ENCODE measurements at regions not wholly inside any gene's neighbourhood (a gene's known extent, or its start where the extent isn't known, plus 50 kb on each side); places are given as distances from the start of the nearest gene placed in this dataset.

- no peak for DNase-seq (ENCODE audit: low read depth in 1 of 2, low spot score in 1 of 2)
- no peak for TF ChIP-seq POLR2AphosphoS5 (IDR thresholded peaks at IDR 0.05; ENCODE audit: low read depth)
- TF ChIP-seq, protein P1, sequence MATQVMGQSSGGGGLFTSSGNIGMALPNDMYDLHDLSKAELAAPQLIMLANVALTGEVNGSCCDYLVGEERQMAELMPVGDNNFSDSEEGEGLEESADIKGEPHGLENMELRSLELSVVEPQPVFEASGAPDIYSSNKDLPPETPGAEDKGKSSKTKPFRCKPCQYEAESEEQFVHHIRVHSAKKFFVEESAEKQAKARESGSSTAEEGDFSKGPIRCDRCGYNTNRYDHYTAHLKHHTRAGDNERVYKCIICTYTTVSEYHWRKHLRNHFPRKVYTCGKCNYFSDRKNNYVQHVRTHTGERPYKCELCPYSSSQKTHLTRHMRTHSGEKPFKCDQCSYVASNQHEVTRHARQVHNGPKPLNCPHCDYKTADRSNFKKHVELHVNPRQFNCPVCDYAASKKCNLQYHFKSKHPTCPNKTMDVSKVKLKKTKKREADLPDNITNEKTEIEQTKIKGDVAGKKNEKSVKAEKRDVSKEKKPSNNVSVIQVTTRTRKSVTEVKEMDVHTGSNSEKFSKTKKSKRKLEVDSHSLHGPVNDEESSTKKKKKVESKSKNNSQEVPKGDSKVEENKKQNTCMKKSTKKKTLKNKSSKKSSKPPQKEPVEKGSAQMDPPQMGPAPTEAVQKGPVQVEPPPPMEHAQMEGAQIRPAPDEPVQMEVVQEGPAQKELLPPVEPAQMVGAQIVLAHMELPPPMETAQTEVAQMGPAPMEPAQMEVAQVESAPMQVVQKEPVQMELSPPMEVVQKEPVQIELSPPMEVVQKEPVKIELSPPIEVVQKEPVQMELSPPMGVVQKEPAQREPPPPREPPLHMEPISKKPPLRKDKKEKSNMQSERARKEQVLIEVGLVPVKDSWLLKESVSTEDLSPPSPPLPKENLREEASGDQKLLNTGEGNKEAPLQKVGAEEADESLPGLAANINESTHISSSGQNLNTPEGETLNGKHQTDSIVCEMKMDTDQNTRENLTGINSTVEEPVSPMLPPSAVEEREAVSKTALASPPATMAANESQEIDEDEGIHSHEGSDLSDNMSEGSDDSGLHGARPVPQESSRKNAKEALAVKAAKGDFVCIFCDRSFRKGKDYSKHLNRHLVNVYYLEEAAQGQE (IDR thresholded peaks at IDR 0.05; ENCODE audit: insufficient replicate concordance, low read depth): no peak
- TF ChIP-seq GABPA (IDR thresholded peaks at IDR 0.05; ENCODE audit: low read depth): no peak
- TF ChIP-seq CTCF (IDR thresholded peaks at IDR 0.05; ENCODE audit: insufficient read depth, low read length): no peak
- TF ChIP-seq SPI1 (IDR thresholded peaks at IDR 0.05; ENCODE audit: borderline replicate concordance, low read depth): no peak
- no peak overlapping the region for H3K27ac ChIP-seq (replicated peaks)
These were observed 828.6 kb upstream of the NR2F2 start for GRCh38 chr15:95501865-95502264.

GRCh38 chr15:95503107-95503506 lies 827.4 kb upstream of the NR2F2 start:
- Histone ChIP-seq H3K4me3 (replicated peaks; ENCODE audit: insufficient read depth, low read length) (no peak overlapping the region), H3K27me3 (ENCODE audit: insufficient read depth, poor library complexity, severe bottlenecking) (no peaks in the 10 kb centered on the region), H3K27ac (replicated peaks) (no peak overlapping the region)
- no peak for DNase-seq (ENCODE audit: low read depth in 1 of 2, low spot score in 1 of 2)
- TF ChIP-seq POLR2AphosphoS5 (IDR thresholded peaks at IDR 0.05; ENCODE audit: low read depth): no peak
- TF ChIP-seq, protein P1 (IDR thresholded peaks at IDR 0.05; ENCODE audit: insufficient replicate concordance, low read depth): no peak
- TF ChIP-seq CTCF (IDR thresholded peaks at IDR 0.05; ENCODE audit: insufficient read depth, low read length): no peak
- TF ChIP-seq SPI1 (IDR thresholded peaks at IDR 0.05; ENCODE audit: borderline replicate concordance, low read depth): no peak
- no peak for TF ChIP-seq GABPA (IDR thresholded peaks at IDR 0.05; ENCODE audit: low read depth)

More at GRCh38 chr15:95501865-95502264, 828.6 kb upstream of the NR2F2 start:
- no peaks in the 10 kb centered on the region for H3K27me3 ChIP-seq (ENCODE audit: insufficient read depth, poor library complexity, severe bottlenecking)
- H3K4me3 ChIP-seq (replicated peaks; ENCODE audit: insufficient read depth, low read length): no peak overlapping the region

GRCh38 chr15:95503640-95504225 lies 826.8 kb upstream of the NR2F2 start:
- Histone ChIP-seq H3K27ac (replicated peaks) (no peak overlapping the region), H3K4me3 (replicated peaks; ENCODE audit: insufficient read depth, low read length) (no peak overlapping the region), H3K27me3 (ENCODE audit: insufficient read depth, poor library complexity, severe bottlenecking) (no peaks in the 10 kb centered on the region)
- no peak for TF ChIP-seq CTCF (IDR thresholded peaks at IDR 0.05; ENCODE audit: insufficient read depth, low read length)
- DNase-seq (ENCODE audit: low read depth in 1 of 2, low spot score in 1 of 2): no peak

GRCh38 chr15:95511671-95512070 lies 818.8 kb upstream of the NR2F2 start:
- TF ChIP-seq GABPA (IDR thresholded peaks at IDR 0.05; ENCODE audit: low read depth): no peak
- TF ChIP-seq, protein P1 (IDR thresholded peaks at IDR 0.05; ENCODE audit: insufficient replicate concordance, low read depth): no peak
- TF ChIP-seq CTCF (IDR thresholded peaks at IDR 0.05; ENCODE audit: insufficient read depth, low read length): no peak
- TF ChIP-seq SPI1 (IDR thresholded peaks at IDR 0.05; ENCODE audit: borderline replicate concordance, low read depth): no peak
- no peak for TF ChIP-seq POLR2AphosphoS5 (IDR thresholded peaks at IDR 0.05; ENCODE audit: low read depth)
- Histone ChIP-seq H3K27ac (replicated peaks) (no peak overlapping the region), H3K27me3 (ENCODE audit: insufficient read depth, poor library complexity, severe bottlenecking) (no peaks in the 10 kb centered on the region), H3K4me3 (replicated peaks; ENCODE audit: insufficient read depth, low read length) (no peak overlapping the region)
- no peak for DNase-seq (ENCODE audit: low read depth in 1 of 2, low spot score in 1 of 2)
